Left ventricle myocardium superior (tissue), 1 donor: ENCODE measurements at regions not wholly inside any gene's neighbourhood (a gene's known extent, or its start where the extent isn't known, plus 50 kb on each side); places are given as distances from the start of the nearest gene placed in this dataset.

Experiments
- ATAC-seq: fragments of 200-7000 bp; cut with Tn5 transposase; one replicate; pipeline ENCODE4 v1.9.1; 2020; ENCODE audit warnings: mild to moderate bottlenecking, moderate library complexity
- DNase-seq: peaks from one replicate; pipeline ENCODE4 v3.0.0-alpha.2; 2020
- intact Hi-C: fragments of 100-400 bp; cut with micrococcal nuclease; formaldehyde crosslinking; loops from one replicate; pipeline ENCODE4 v1.11.0; 2022
- donor health status: DM: no; HTN: yes; CAD: no; lungs with severe emphysema.

DNA sequence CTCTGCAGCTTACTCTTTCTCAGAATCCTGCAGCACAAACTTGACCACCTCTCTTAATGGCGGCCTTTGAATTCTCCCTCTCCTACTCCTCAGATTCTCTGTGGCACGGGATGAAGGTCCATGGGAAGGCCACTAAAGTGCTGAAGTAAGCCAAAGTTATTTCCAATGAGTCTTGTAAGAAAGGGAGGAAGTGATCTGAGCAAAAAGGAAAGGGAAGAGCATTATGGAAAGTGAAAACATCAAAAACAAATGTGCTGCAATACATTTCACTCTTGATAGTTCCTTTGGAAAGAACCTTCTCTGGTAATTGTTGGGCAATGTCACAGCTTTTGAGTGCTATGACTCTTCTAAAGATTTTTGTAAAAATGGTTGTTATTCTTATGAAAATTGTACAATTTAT, 54.3 kb upstream of the CAMK2D start:
- DNase-seq (no peak), ATAC-seq (no peak)
- intact Hi-C loops = no loop called here

DNA sequence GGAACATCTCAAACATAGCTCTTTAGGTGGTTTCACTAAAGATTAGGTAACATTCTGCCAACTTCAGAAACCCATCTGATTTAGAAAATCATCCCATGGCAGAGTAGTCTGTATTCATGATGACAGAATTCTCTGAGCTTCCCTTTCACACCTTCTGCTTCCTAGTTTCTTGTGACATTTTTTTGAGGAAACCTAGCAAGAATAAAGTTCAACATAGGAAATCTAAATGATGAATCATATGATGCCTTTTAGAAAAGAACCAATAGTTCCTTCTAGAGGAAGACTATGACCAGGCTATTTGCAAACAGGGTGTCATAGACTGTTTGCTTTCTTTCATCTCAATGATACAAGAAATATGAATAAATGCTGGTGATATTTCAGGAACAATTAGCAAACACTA, 49.8 kb upstream of the CAMK2D start:
- ATAC-seq = no peak
- intact Hi-C loops = no loop called here
- no peak for DNase-seq
